Esophagus squamous epithelium (tissue), 5 donors: ENCODE measurements at regions not wholly inside any gene's neighbourhood (a gene's known extent, or its start where the extent isn't known, plus 50 kb on each side); places are given as distances from the start of the nearest gene placed in this dataset.

ENCODE experiments used
- DNase-seq: peaks from one replicate; lab custom pipeline; 2025; lab: John Stamatoyannopoulos, UW
- H3K27ac ChIP-seq, 4 donors: fragments of 200-600 bp; sonication (generic); one replicate each; pipeline ENCODE4 v1.5.1; 2016 to 2019; ENCODE audit warnings: mild to moderate bottlenecking in 1 of 4
- H3K27me3 ChIP-seq, 4 donors: fragments of 200-600 bp; sonication (generic); 1 replicate in 3 of 4; 2 replicates in 1 of 4; pipeline versions ENCODE4 v1.5.1 to v1.6.0; 2017 to 2021; ENCODE audit warnings: antibody characterized with exemption in 1 of 4
- H3K36me3 ChIP-seq, 3 donors: fragments of 200-600 bp; sonication (generic); one replicate each; pipeline ENCODE4 v1.5.1; 2016 to 2019
- H3K4me1 ChIP-seq, 3 donors: fragments of 200-600 bp; sonication (generic); one replicate each; pipeline ENCODE4 v1.5.1; 2017 to 2019
- H3K4me3 ChIP-seq, 4 donors: fragments of 200-600 bp; sonication (generic); 1 replicate in 3 of 4; 2 replicates in 1 of 4; pipeline ENCODE4 v1.5.1; 2016 to 2019; ENCODE audit warnings: mild to moderate bottlenecking in 2 of 4, moderate library complexity in 1 of 4
- H3K9me3 ChIP-seq, 3 donors: fragments of 200-600 bp; sonication (generic); one replicate each; pipeline ENCODE4 v1.5.1; 2016 to 2019
- CTCF ChIP-seq, 6 experiments: fragments of 450-650 bp in 4 of 6; fragments of 200-600 bp in 2 of 6; sonication (generic) in 2 of 6; IDR thresholded peaks; one replicate each; pipeline ENCODE4 v1.5.1; 2016 to 2019; ENCODE audit warnings: antibody characterized with exemption in 6 of 6, mild to moderate bottlenecking in 4 of 6, moderate library complexity in 4 of 6
- POLR2A ChIP-seq, 4 donors: fragments of 450-650 bp; IDR thresholded peaks; one replicate each; pipeline ENCODE4 v1.6.1; 2017; ENCODE audit warnings: antibody characterized with exemption in 4 of 4, mild to moderate bottlenecking in 4 of 4, moderate library complexity in 3 of 4
- WGBS, 2 donors: methylation state at CpG; one replicate each; pipeline ENCODE4 v1.1.5; 2018; 5-methylcytosine and 5-hydroxymethylcytosine counted together
- intact Hi-C: fragments of 100-400 bp; cut with DNase I; formaldehyde crosslinking; loops from one replicate; pipeline ENCODE4 v1.15.0; 2022
- donor health status: DM: yes; HTN: yes; CAD: no.

- Histone ChIP-seq H3K4me3 (no peak overlapping the region), H3K27ac (peak overlapping the region in 1 of 4 donors; percentile 10), H3K9me3 (no peaks in the 10 kb centered on the region), H3K36me3 (no peaks in the 10 kb centered on the region), H3K27me3 (no peaks in the 10 kb centered on the region), H3K4me1 (peaks cover 0 to 21% (median 0%) of the 10 kb centered on the region in 3 donors)
- TF ChIP-seq POLR2A (IDR thresholded peaks at IDR 0.05), result no peak
- no peak for TF ChIP-seq CTCF (IDR thresholded peaks at IDR 0.05)
- no peak for DNase-seq
- WGBS, 2 donors, result 42 to 69% methylated on average over 3 of the region's 3 CpGs
- intact Hi-C loops, result no loop called here
These were observed 55.6 kb downstream of the RTL9 start for GRCh38 chrX:110414273-110414672.

- Histone ChIP-seq H3K9me3 (no peaks in the 10 kb centered on the region), H3K4me1 (peaks cover 0 to 23% (median 0%) of the 10 kb centered on the region in 3 donors), H3K36me3 (no peaks in the 10 kb centered on the region), H3K27me3 (no peaks in the 10 kb centered on the region), H3K4me3 (no peak overlapping the region), H3K27ac (peak overlapping the region in 1 of 4 donors; percentile 10)
- intact Hi-C loops, result no loop called here
- TF ChIP-seq CTCF (IDR thresholded peaks at IDR 0.05) (no peak), POLR2A (IDR thresholded peaks at IDR 0.05) (no peak)
- DNase-seq, result no peak
- 0 to 44% methylated on average over 1 of the region's 1 CpG for WGBS, 2 donors
These were observed 56.2 kb downstream of the RTL9 start for GRCh38 chrX:110414679-110415439.

- Histone ChIP-seq H3K27me3 (no peaks in the 10 kb centered on the region), H3K36me3 (no peaks in the 10 kb centered on the region), H3K9me3 (no peaks in the 10 kb centered on the region), H3K27ac (no peak overlapping the region), H3K4me1 (peaks cover 0 to 30% (median 0%) of the 10 kb centered on the region in 3 donors), H3K4me3 (no peak overlapping the region)
- no peak for TF ChIP-seq CTCF (IDR thresholded peaks at IDR 0.05)
- TF ChIP-seq POLR2A (IDR thresholded peaks at IDR 0.05), result no peak
- no peak for DNase-seq
- intact Hi-C loops, result no loop called here
- 30 to 46% methylated on average over 6 of the region's 6 CpGs for WGBS, 2 donors
These were observed 57.0 kb downstream of the RTL9 start for GRCh38 chrX:110415440-110416170.

GRCh38 chrX:110417128-110417527 lies 58.5 kb downstream of the RTL9 start:
- no peak overlapping the region for H3K27ac ChIP-seq
- no peaks in the 10 kb centered on the region for H3K36me3 ChIP-seq
- H3K4me1 ChIP-seq, result peaks cover 0 to 46% (median 4%) of the 10 kb centered on the region in 3 donors
- H3K9me3 ChIP-seq, result no peaks in the 10 kb centered on the region
- WGBS, 2 donors, result 54 to 94% methylated on average over 3 to 4 of the region's 4 CpGs
- no peak overlapping the region for H3K4me3 ChIP-seq
- TF ChIP-seq POLR2A (IDR thresholded peaks at IDR 0.05) (no peak), CTCF (IDR thresholded peaks at IDR 0.05) (no peak)
- intact Hi-C loops, result no loop called here
- no peaks in the 10 kb centered on the region for H3K27me3 ChIP-seq
- no peak for DNase-seq
